ENCODE measurements at regions not wholly inside any gene's neighbourhood (a gene's known extent, or its start where the extent isn't known, plus 50 kb on each side); places are given as distances from the start of the nearest gene placed in this dataset.

DNA sequence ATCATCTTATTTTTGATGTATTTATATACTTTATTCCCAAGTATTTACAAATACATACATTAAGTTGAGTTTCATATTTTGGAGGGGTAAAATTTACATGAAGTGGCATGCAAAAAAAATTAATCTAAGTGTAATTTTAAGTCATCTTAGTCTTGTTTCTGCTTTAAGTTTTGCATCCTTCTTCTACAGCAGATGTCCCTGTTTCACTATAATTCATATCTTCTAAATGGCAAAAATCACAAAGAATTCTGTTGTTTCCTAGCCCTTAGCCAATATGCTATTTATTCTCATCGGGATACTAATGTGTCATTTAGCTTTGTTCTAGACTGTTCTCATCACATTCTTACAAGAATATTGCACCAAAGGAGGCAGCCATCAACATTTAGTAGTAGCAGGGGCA is 831.9 kb downstream of the GBE1 start:
- TF ChIP-seq IFI16 (CRISPR knock-in tag; IDR thresholded peaks at IDR 0.05) (no peak), ZBTB7A (IDR thresholded peaks at IDR 0.05; ENCODE audit: borderline replicate concordance, control insufficient read depth, low read depth, low read length) (no peak), SP1 (CRISPR knock-in tag; IDR thresholded peaks at IDR 0.05) (no peak), RNF2 (IDR thresholded peaks at IDR 0.05) (no peak)
- TF ChIP-seq, protein P1, sequence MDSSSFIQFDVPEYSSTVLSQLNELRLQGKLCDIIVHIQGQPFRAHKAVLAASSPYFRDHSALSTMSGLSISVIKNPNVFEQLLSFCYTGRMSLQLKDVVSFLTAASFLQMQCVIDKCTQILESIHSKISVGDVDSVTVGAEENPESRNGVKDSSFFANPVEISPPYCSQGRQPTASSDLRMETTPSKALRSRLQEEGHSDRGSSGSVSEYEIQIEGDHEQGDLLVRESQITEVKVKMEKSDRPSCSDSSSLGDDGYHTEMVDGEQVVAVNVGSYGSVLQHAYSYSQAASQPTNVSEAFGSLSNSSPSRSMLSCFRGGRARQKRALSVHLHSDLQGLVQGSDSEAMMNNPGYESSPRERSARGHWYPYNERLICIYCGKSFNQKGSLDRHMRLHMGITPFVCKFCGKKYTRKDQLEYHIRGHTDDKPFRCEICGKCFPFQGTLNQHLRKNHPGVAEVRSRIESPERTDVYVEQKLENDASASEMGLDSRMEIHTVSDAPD (CRISPR knock-in tag; IDR thresholded peaks at IDR 0.05) = no peak

Measured in K562 (cell line).